Mesothelial cell of epicardium (in vitro differentiated cells): ENCODE measurements at regions not wholly inside any gene's neighbourhood (a gene's known extent, or its start where the extent isn't known, plus 50 kb on each side); places are given as distances from the start of the nearest gene placed in this dataset.

ENCODE experiments used
- DNase-seq, 2 experiments: peaks; one replicate each; pipeline ENCODE4 v3.0.0; 2021; ENCODE audit warnings: low spot score in 2 of 2; ENCODE audit not compliant: unreplicated experiment in 2 of 2
- H3K27ac Mint-ChIP-seq: 2 replicates; pipeline ENCODE4 v1.8.0; 2021; ENCODE audit warnings: mixed read lengths
- H3K27me3 Mint-ChIP-seq: 2 replicates; pipeline ENCODE4 v1.8.0; 2021; ENCODE audit warnings: low read depth, mixed read lengths
- H3K36me3 Mint-ChIP-seq: 2 replicates; pipeline ENCODE4 v1.8.0; 2021; ENCODE audit warnings: mixed read lengths
- H3K4me1 Mint-ChIP-seq: 2 replicates; pipeline ENCODE4 v1.8.0; 2021; ENCODE audit warnings: mixed read lengths
- H3K4me3 Mint-ChIP-seq: 2 replicates; pipeline ENCODE4 v1.8.0; 2021; ENCODE audit warnings: mild to moderate bottlenecking, moderate library complexity, mixed read lengths
- H3K9me3 Mint-ChIP-seq: 2 replicates; pipeline ENCODE4 v1.8.0; 2021; ENCODE audit warnings: mixed read lengths
- CTCF ChIP-seq: fragments of 200-600 bp; sonication (generic); IDR thresholded peaks from one replicate; pipeline ENCODE4 v1.5.0; 2021; ENCODE audit warnings: antibody characterized with exemption; ENCODE audit not compliant: unreplicated experiment

- no peaks in the 10 kb centered on the region for H3K36me3 Mint-ChIP-seq
- no peak for TF ChIP-seq CTCF
- DNase-seq, result no peak
- peaks cover 5% of the 10 kb centered on the region for H3K4me1 Mint-ChIP-seq
- H3K27me3 Mint-ChIP-seq, result no peaks in the 10 kb centered on the region
- H3K9me3 Mint-ChIP-seq, result no peaks in the 10 kb centered on the region
- no peak overlapping the region for H3K27ac Mint-ChIP-seq
- no peak overlapping the region for H3K4me3 Mint-ChIP-seq
Observed at GRCh38 chr18:79615091-79615490, 64.5 kb upstream of the CTDP1 start.

- H3K9me3 Mint-ChIP-seq, result no peaks in the 10 kb centered on the region
- H3K4me1 Mint-ChIP-seq, result peaks cover 5% of the 10 kb centered on the region
- no peak overlapping the region for H3K27ac Mint-ChIP-seq
- no peak for TF ChIP-seq CTCF
- H3K36me3 Mint-ChIP-seq, result no peaks in the 10 kb centered on the region
- no peaks in the 10 kb centered on the region for H3K27me3 Mint-ChIP-seq
- H3K4me3 Mint-ChIP-seq, result no peak overlapping the region
- DNase-seq, result no peak
Observed at GRCh38 chr18:79615586-79615985, 64.0 kb upstream of the CTDP1 start.

GRCh38 chr18:79616651-79617510, 62.7 kb upstream of the CTDP1 start:
- TF ChIP-seq CTCF, result no peak
- Mint-ChIP-seq H3K36me3 (no peaks in the 10 kb centered on the region), H3K4me3 (no peak overlapping the region), H3K27ac (no peak overlapping the region), H3K27me3 (no peaks in the 10 kb centered on the region), H3K9me3 (no peaks in the 10 kb centered on the region), H3K4me1 (no peaks in the 10 kb centered on the region)
- DNase-seq, result no peak

GRCh38 chr18:79617511-79618500, 61.8 kb upstream of the CTDP1 start:
- no peak for TF ChIP-seq CTCF
- no peak overlapping the region for H3K27ac Mint-ChIP-seq
- no peaks in the 10 kb centered on the region for H3K36me3 Mint-ChIP-seq
- H3K27me3 Mint-ChIP-seq, result no peaks in the 10 kb centered on the region
- no peaks in the 10 kb centered on the region for H3K9me3 Mint-ChIP-seq
- no peaks in the 10 kb centered on the region for H3K4me1 Mint-ChIP-seq
- H3K4me3 Mint-ChIP-seq, result no peak overlapping the region
- no peak for DNase-seq

GRCh38 chr18:79620576-79621165, 58.9 kb upstream of the CTDP1 start:
- no peak overlapping the region for H3K27ac Mint-ChIP-seq
- no peaks in the 10 kb centered on the region for H3K4me1 Mint-ChIP-seq
- no peaks in the 10 kb centered on the region for H3K36me3 Mint-ChIP-seq
- H3K27me3 Mint-ChIP-seq, result no peaks in the 10 kb centered on the region
- no peak overlapping the region for H3K4me3 Mint-ChIP-seq
- no peak for TF ChIP-seq CTCF
- DNase-seq, result no peak
- no peaks in the 10 kb centered on the region for H3K9me3 Mint-ChIP-seq
